ENCODE measurements at regions not wholly inside any gene's neighbourhood (a gene's known extent, or its start where the extent isn't known, plus 50 kb on each side); places are given as distances from the start of the nearest gene placed in this dataset.

- no peak for ATAC-seq (ENCODE audit: insufficient read depth, low read depth)
- Histone ChIP-seq H3K4me3 (ENCODE audit: low read depth in 1 of 2, low read length in 2 of 2) (no peak overlapping the region), H3K36me3 (ENCODE audit: insufficient read depth, low read length) (peaks cover 70% of the 10 kb centered on the region), H2AFZ (ENCODE audit: low read depth, low read length) (no peak overlapping the region), H3K4me2 (ENCODE audit: insufficient read depth, low read length) (no peak overlapping the region), H3K9me3 (ENCODE audit: insufficient read depth, low read length, severe bottlenecking) (no peaks in the 10 kb centered on the region), H3K9ac (ENCODE audit: low read depth, low read length) (no peak overlapping the region), H3K79me2 (ENCODE audit: insufficient read depth, low read length) (no peaks in the 10 kb centered on the region), H3K27me3 (ENCODE audit: insufficient read depth, low read length, poor library complexity) (no peaks in the 10 kb centered on the region), H3K27ac (ENCODE audit: low read length) (no peak overlapping the region), H3K4me1 (ENCODE audit: insufficient read depth, low read length) (no peaks in the 10 kb centered on the region), H4K20me1 (ENCODE audit: insufficient read depth, low read length) (peaks cover 21% of the 10 kb centered on the region)
- no peak for DNase-seq
- TF ChIP-seq, protein P1, sequence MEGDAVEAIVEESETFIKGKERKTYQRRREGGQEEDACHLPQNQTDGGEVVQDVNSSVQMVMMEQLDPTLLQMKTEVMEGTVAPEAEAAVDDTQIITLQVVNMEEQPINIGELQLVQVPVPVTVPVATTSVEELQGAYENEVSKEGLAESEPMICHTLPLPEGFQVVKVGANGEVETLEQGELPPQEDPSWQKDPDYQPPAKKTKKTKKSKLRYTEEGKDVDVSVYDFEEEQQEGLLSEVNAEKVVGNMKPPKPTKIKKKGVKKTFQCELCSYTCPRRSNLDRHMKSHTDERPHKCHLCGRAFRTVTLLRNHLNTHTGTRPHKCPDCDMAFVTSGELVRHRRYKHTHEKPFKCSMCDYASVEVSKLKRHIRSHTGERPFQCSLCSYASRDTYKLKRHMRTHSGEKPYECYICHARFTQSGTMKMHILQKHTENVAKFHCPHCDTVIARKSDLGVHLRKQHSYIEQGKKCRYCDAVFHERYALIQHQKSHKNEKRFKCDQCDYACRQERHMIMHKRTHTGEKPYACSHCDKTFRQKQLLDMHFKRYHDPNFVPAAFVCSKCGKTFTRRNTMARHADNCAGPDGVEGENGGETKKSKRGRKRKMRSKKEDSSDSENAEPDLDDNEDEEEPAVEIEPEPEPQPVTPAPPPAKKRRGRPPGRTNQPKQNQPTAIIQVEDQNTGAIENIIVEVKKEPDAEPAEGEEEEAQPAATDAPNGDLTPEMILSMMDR (IDR thresholded peaks at IDR 0.05; ENCODE audit: borderline replicate concordance, extremely low read depth, low read length, poor library complexity, severe bottlenecking) = no peak
- TF ChIP-seq EZH2 (IDR thresholded peaks at IDR 0.05; ENCODE audit: borderline replicate concordance, low read depth, low read length, severe bottlenecking) = no peak
Observed at GRCh38 chr7:130874071-130874915, 140.3 kb upstream of the KLF14 start.

DNA sequence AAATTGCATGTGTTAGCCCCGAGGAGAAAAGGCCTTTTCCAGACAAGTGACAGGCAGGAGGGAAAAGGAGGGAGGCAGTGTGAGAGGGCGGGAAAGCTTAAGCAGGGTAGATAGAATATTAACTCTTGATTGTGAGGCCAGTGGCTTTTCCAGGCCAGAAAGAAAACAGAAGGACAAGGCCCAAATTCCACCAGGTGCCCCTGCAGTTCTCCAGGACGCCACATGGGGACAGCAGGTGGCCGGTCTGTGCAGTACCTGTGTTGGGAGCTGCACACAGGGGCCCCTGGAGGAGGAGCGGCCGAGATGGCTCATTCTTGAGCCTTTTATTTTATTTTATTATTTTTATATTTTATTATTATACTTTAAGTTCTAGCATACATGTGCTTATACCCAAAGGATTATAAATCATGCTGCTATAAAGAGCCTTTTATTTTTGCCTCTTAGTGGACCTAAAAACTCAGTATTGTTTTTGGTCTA lies 141.3 kb upstream of the KLF14 start:
- Histone ChIP-seq H3K27me3 (ENCODE audit: insufficient read depth, low read length, poor library complexity) (no peaks in the 10 kb centered on the region), H3K9ac (ENCODE audit: low read depth, low read length) (no peak overlapping the region), H3K9me3 (ENCODE audit: insufficient read depth, low read length, severe bottlenecking) (no peaks in the 10 kb centered on the region), H3K4me3 (ENCODE audit: low read depth in 1 of 2, low read length in 2 of 2) (no peak overlapping the region), H3K4me2 (ENCODE audit: insufficient read depth, low read length) (no peak overlapping the region), H3K79me2 (ENCODE audit: insufficient read depth, low read length) (no peaks in the 10 kb centered on the region), H4K20me1 (ENCODE audit: insufficient read depth, low read length) (peaks cover 21% of the 10 kb centered on the region), H3K4me1 (ENCODE audit: insufficient read depth, low read length) (no peaks in the 10 kb centered on the region), H3K36me3 (ENCODE audit: insufficient read depth, low read length) (peaks cover 70% of the 10 kb centered on the region), H3K27ac (ENCODE audit: low read length) (no peak overlapping the region), H2AFZ (ENCODE audit: low read depth, low read length) (no peak overlapping the region)
- ATAC-seq (ENCODE audit: insufficient read depth, low read depth) (peak; percentile 70; the same call in 2 of the 3 replicates), DNase-seq (peak; percentile 39)
- no peak for TF ChIP-seq EZH2 (IDR thresholded peaks at IDR 0.05; ENCODE audit: borderline replicate concordance, low read depth, low read length, severe bottlenecking)
- TF ChIP-seq, protein P1 (IDR thresholded peaks at IDR 0.05; ENCODE audit: borderline replicate concordance, extremely low read depth, low read length, poor library complexity, severe bottlenecking) = peak; percentile 78

GRCh38 chr7:130875901-130876300 lies 141.9 kb upstream of the KLF14 start:
- TF ChIP-seq EZH2 (IDR thresholded peaks at IDR 0.05; ENCODE audit: borderline replicate concordance, low read depth, low read length, severe bottlenecking) = no peak
- TF ChIP-seq, protein P1 (IDR thresholded peaks at IDR 0.05; ENCODE audit: borderline replicate concordance, extremely low read depth, low read length, poor library complexity, severe bottlenecking) = no peak
- Histone ChIP-seq H3K79me2 (ENCODE audit: insufficient read depth, low read length) (peaks cover 5% of the 10 kb centered on the region), H3K4me2 (ENCODE audit: insufficient read depth, low read length) (no peak overlapping the region), H3K27me3 (ENCODE audit: insufficient read depth, low read length, poor library complexity) (no peaks in the 10 kb centered on the region), H3K4me1 (ENCODE audit: insufficient read depth, low read length) (no peaks in the 10 kb centered on the region), H3K36me3 (ENCODE audit: insufficient read depth, low read length) (peaks cover 75% of the 10 kb centered on the region), H3K9me3 (ENCODE audit: insufficient read depth, low read length, severe bottlenecking) (no peaks in the 10 kb centered on the region), H2AFZ (ENCODE audit: low read depth, low read length) (no peak overlapping the region), H3K9ac (ENCODE audit: low read depth, low read length) (no peak overlapping the region), H3K27ac (ENCODE audit: low read length) (no peak overlapping the region), H4K20me1 (ENCODE audit: insufficient read depth, low read length) (peaks cover 21% of the 10 kb centered on the region), H3K4me3 (ENCODE audit: low read depth in 1 of 2, low read length in 2 of 2) (no peak overlapping the region)
- no peak for DNase-seq
- ATAC-seq (ENCODE audit: insufficient read depth, low read depth) = no peak
